ENCODE measurements at regions not wholly inside any gene's neighbourhood (a gene's known extent, or its start where the extent isn't known, plus 50 kb on each side); places are given as distances from the start of the nearest gene placed in this dataset.

- no peak overlapping the region for H3K4me3 ChIP-seq (ENCODE audit: low read depth, low read length)
- peak; percentile 89 for TF ChIP-seq CTCF (IDR thresholded peaks at IDR 0.05; ENCODE audit: low read depth, low read length)
- no peaks in the 10 kb centered on the region for H3K4me1 ChIP-seq
- no peaks in the 10 kb centered on the region for H3K36me3 ChIP-seq
- no peaks in the 10 kb centered on the region for H3K9me3 ChIP-seq
- no peaks in the 10 kb centered on the region for H3K27me3 ChIP-seq
- DNase-seq: peak; percentile 63
These were observed 85.3 kb upstream of the MBNL1 start for GRCh38 chr3:152183473-152183872.

GRCh38 chr3:152184971-152185686, 83.6 kb upstream of the MBNL1 start:
- Histone ChIP-seq H3K4me3 (ENCODE audit: low read depth, low read length) (no peak overlapping the region), H3K4me1 (peaks cover 9% of the 10 kb centered on the region; the same call in 1 of the 2 replicates), H3K36me3 (no peaks in the 10 kb centered on the region), H3K27me3 (no peaks in the 10 kb centered on the region), H3K9me3 (no peaks in the 10 kb centered on the region)
- TF ChIP-seq CTCF (IDR thresholded peaks at IDR 0.05; ENCODE audit: low read depth, low read length): no peak
- DNase-seq: no peak

GRCh38 chr3:152185891-152186630, 82.7 kb upstream of the MBNL1 start:
- TF ChIP-seq CTCF (IDR thresholded peaks at IDR 0.05; ENCODE audit: low read depth, low read length): no peak
- peaks cover 15% of the 10 kb centered on the region for H3K4me1 ChIP-seq
- H3K36me3 ChIP-seq: no peaks in the 10 kb centered on the region
- DNase-seq: no peak
- no peak overlapping the region for H3K4me3 ChIP-seq (ENCODE audit: low read depth, low read length)
- no peaks in the 10 kb centered on the region for H3K9me3 ChIP-seq
- H3K27me3 ChIP-seq: no peaks in the 10 kb centered on the region

- H3K4me1 ChIP-seq: peaks cover 15% of the 10 kb centered on the region
- no peaks in the 10 kb centered on the region for H3K9me3 ChIP-seq
- no peaks in the 10 kb centered on the region for H3K36me3 ChIP-seq
- no peak overlapping the region; the same call in 1 of the 2 replicates for H3K4me3 ChIP-seq (ENCODE audit: low read depth, low read length)
- DNase-seq: no peak
- H3K27me3 ChIP-seq: no peaks in the 10 kb centered on the region
- no peak for TF ChIP-seq CTCF (IDR thresholded peaks at IDR 0.05; ENCODE audit: low read depth, low read length)
These were observed 78.0 kb upstream of the MBNL1 start for GRCh38 chr3:152190636-152191183.

GRCh38 chr3:152192050-152192449, 76.7 kb upstream of the MBNL1 start:
- DNase-seq: no peak
- Histone ChIP-seq H3K27me3 (no peaks in the 10 kb centered on the region), H3K9me3 (no peaks in the 10 kb centered on the region), H3K4me1 (peaks cover 15% of the 10 kb centered on the region), H3K36me3 (no peaks in the 10 kb centered on the region), H3K4me3 (ENCODE audit: low read depth, low read length) (no peak overlapping the region)
- TF ChIP-seq CTCF (IDR thresholded peaks at IDR 0.05; ENCODE audit: low read depth, low read length): no peak
